RPMI7951 (cell line): ENCODE measurements at regions not wholly inside any gene's neighbourhood (a gene's known extent, or its start where the extent isn't known, plus 50 kb on each side); places are given as distances from the start of the nearest gene placed in this dataset.
A peak's percentile ranks its signal among the peaks of the same experiment; 100 is the strongest.

Source experiments
- DNase-seq: peaks from one replicate; pipeline ENCODE4 v3.0.0-alpha.2; 2012; ENCODE audit warnings: low read depth

DNA sequence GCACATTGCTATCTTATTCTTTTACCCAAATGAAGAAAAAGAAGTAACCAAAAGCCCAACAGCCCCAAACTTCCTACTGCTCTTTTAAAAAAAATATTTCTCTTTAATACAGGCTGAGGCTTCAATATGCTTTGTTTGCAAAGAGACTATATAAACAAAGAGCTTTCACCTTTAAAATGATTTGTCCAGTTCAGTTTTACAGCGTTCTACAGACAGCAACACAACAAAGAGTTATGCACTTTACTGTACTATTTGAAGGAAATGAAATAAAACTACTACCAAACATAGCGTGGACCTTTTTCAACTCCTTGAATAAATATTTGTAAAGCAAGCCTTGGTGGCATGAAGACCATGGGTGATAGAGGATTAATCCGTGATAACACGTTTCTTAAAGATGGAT is 151.2 kb downstream of the FGF9 start:
- DNase-seq = no peak

- DNase-seq = no peak
These were observed 152.5 kb downstream of the FGF9 start for GRCh38 chr13:21823416-21823815.

GRCh38 chr13:21823949-21824348 is 153.1 kb downstream of the FGF9 start:
- DNase-seq = no peak

GRCh38 chr13:21825186-21825585 is 154.3 kb downstream of the FGF9 start:
- no peak for DNase-seq

- no peak for DNase-seq
These were observed 154.9 kb downstream of the FGF9 start for GRCh38 chr13:21825801-21826200.

DNA sequence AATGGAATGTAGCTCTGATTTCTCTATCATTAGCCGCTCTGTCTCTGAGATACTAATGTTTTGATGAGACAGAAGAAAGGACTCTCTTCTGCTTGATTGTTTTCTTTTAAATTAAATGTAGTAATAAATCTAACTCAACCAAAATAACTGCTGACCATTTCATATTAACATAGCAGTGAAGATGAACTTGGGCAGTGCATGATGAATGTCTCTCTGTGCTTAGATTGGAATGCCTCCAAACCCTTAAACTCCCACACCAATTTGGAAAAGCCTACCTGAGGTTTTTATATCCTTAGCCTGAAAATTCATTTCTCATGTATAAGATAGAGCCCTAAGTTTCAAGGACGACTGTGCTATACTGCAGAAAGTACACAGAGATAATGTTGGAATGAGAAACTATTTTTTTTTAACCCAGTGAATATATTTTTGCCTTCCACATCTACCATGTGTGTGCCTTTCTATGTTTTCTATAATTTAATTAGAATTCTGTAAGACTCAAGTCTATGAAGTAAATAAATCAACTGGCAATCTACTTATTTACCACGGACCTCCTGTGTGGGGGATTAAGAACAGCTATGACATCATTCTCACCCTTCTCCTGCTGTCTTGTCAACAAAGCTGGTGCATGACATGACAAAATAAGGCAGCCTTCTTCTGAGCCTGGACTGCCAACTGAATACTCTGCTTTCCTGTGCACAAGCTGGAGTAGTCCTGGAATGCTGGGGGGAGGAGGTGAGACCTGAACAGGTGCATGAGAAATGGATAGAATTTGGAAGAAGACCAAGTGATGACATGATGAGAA is 155.5 kb downstream of the FGF9 start:
- DNase-seq = no peak

- DNase-seq = no peak
These were observed 160.9 kb downstream of the FGF9 start for GRCh38 chr13:21831654-21832324.

DNA sequence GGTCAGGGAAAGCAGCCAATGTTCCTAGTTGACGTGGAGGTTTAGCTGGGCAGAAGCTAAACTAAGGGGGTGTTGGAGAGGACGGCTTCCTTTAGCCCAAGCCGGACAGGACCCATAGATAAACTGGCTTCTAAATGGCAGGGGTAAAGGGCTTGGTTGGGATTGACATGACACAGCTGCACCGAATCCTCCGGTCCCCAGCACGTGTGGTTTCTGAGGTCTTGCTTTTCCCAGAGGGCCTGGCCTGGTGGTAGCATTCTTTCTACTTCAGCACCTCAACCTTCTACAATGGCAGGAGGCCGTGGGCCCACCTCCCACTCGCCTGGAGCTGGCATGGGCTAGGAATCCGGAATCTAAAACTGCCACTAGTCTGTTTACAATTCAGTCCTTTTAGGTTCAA is 163.0 kb downstream of the FGF9 start:
- no peak for DNase-seq

- no peak for DNase-seq
These were observed 163.6 kb downstream of the FGF9 start for GRCh38 chr13:21834521-21834920.

GRCh38 chr13:21837288-21837687 is 166.4 kb downstream of the FGF9 start:
- no peak for DNase-seq

GRCh38 chr13:21837841-21838551 is 167.1 kb downstream of the FGF9 start:
- no peak for DNase-seq

DNA sequence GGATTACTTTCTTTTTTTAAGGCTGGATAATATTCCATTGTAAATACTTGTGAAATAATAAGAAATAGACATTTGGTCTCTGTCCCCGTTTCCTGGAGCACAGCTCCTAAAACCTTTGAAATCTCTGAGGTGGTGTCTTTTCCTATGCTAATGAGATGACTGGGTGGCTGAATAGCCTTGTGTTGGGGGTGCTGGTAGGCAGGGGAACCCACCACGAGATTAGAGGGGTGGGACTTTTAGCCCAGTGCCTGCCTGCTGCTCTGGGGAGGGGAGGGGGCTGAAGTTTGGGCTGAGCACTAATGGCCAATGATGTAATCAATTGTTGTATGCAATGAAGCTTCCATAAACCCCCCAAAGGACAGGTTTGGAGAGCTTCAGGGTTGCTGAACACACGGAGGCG is 175.7 kb downstream of the FGF9 start:
- DNase-seq = no peak

DNA sequence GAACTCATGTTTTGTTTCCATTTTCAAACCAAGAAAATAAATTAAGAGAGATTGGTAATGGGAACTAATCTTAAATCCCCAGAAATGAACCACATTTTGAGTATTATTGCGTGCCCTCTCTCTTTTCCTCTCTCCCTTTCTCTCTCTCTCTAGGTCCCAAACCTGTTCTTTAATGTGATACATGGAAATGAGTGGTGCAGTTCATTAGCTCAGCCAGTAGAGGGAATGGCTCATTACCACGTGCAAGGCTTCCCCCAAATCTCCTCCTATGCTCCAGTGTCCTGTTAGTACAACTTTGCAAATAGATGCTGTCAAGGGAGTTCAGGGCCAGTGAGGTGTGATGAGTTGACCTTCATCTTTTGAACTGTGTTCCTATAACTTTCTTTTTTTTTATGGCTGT is 178.4 kb downstream of the FGF9 start:
- peak; percentile 8 for DNase-seq

- no peak for DNase-seq
These were observed 179.4 kb downstream of the FGF9 start for GRCh38 chr13:21850013-21851006.

DNA sequence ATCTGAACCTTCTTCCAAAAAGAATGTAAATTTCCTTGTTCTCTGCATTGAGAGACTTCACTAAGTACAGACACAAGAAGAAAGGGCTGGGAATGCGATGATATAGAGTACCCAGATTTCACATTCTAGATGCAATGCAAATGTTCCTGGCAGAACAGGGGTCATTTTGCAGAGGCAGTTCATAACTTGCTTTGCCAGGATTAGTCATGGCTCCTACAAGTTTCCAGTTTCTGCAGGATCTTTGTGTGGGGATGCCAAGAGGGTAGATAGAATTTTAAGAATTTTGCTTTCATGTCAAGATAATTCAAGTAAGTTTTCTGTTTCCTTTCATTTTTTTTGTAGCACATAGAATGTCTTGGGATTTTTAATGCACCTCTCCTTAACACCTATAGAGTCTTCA is 181.2 kb downstream of the FGF9 start:
- no peak for DNase-seq

DNA sequence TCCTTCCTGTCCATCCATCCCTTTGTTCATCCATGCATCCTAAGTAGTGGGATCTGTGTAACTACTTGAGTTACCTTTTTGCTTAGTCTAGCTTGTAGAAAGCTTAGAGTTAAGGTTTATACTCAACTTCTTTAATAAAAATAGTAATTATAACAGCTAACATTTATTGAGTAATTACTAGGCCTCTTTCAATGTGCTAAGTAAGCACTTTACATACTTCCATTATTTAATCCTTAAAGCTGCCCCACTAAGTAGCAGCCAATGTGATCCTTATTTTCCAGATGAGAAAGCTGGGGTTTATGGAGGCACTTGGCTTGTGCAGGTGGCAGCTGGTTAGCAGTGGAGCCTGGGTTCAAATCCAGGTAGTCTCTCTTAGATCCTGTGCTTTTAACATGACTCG is 182.9 kb downstream of the FGF9 start:
- no peak for DNase-seq

GRCh38 chr13:21868823-21869222 is 197.9 kb downstream of the FGF9 start:
- no peak for DNase-seq

DNA sequence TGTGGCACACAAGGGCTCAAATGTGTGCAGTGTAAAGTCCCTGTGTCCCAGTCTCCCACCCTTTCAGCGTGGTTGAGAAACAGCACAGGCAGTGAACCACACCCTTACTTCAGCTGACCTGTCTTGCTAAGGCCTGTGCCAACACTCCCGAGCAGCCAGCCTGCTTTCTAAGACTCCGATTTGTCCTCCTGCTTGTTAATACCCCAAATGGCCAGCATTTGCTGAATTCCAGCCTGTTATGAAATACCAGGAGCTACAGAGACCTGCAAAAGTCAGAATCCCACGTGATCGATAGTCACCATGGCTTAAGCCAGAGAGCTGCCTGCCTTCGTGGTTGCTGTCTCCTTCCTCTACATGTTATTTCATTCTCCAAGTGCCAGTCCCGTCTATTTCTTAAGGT is 200.5 kb downstream of the FGF9 start:
- no peak for DNase-seq

GRCh38 chr13:21871919-21872318 is 201.0 kb downstream of the FGF9 start:
- no peak for DNase-seq

GRCh38 chr13:21872795-21873194 is 201.9 kb downstream of the FGF9 start:
- no peak for DNase-seq

GRCh38 chr13:21875116-21875515 is 204.2 kb downstream of the FGF9 start:
- DNase-seq = no peak
